Bronchial epithelial cell (primary cell): ENCODE measurements at regions not wholly inside any gene's neighbourhood (a gene's known extent, or its start where the extent isn't known, plus 50 kb on each side); places are given as distances from the start of the nearest gene placed in this dataset.

Experiments
- DNase-seq: peaks from one replicate; pipeline ENCODE4 v3.0.0-alpha.2; 2010; ENCODE audit warnings: low read depth
- FAIRE-seq: peaks from 2 replicates; lab custom pipeline; 2011; peaks lifted over from hg19 to GRCh38; lab: Jason Lieb, UNC
- H3K27me3 ChIP-seq: 2 replicates; pipeline ENCODE4 v1.5.1; 2011; ENCODE audit warnings: low read length; ENCODE audit not compliant: control insufficient read depth, insufficient read depth
- H3K36me3 ChIP-seq: 2 replicates; pipeline ENCODE4 v1.5.1; 2011; ENCODE audit warnings: low read length; ENCODE audit not compliant: control insufficient read depth, insufficient read depth
- H3K4me3 ChIP-seq: 2 replicates; pipeline ENCODE4 v1.5.1; 2011; ENCODE audit warnings: mild to moderate bottlenecking, low read depth, low read length, control low read depth
- TF ChIP-seq, protein P1 (sequence below): IDR thresholded peaks from 2 replicates; pipeline ENCODE4 v1.5.1; 2011; ENCODE audit warnings: mild to moderate bottlenecking, moderate library complexity, low read length, control low read depth, inconsistent platforms; ENCODE audit not compliant: insufficient read depth, severe bottlenecking

DNA sequence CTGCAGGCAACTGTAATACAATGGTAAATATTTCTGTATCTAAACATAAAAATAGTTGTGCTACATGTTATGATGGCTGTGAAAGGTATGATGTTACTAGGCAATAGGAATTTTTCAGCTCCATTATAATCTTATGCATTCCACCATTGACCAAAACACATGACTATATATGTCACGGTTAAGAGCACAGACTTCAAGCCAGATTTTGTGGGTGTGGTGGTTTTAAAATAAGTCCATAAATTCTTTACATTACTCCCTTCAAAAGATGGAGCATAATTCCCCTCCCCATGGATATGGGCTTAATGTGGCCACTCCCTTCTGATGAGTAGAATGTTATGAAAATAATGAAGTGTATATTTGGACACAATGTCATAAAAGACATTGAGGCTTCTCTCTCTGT, 88.4 kb upstream of the TBC1D5 start:
- DNase-seq (no peak), FAIRE-seq (no peak)
- Histone ChIP-seq H3K27me3 (no peaks in the 10 kb centered on the region), H3K4me3 (no peak overlapping the region), H3K36me3 (no peaks in the 10 kb centered on the region)
- TF ChIP-seq, protein P1, sequence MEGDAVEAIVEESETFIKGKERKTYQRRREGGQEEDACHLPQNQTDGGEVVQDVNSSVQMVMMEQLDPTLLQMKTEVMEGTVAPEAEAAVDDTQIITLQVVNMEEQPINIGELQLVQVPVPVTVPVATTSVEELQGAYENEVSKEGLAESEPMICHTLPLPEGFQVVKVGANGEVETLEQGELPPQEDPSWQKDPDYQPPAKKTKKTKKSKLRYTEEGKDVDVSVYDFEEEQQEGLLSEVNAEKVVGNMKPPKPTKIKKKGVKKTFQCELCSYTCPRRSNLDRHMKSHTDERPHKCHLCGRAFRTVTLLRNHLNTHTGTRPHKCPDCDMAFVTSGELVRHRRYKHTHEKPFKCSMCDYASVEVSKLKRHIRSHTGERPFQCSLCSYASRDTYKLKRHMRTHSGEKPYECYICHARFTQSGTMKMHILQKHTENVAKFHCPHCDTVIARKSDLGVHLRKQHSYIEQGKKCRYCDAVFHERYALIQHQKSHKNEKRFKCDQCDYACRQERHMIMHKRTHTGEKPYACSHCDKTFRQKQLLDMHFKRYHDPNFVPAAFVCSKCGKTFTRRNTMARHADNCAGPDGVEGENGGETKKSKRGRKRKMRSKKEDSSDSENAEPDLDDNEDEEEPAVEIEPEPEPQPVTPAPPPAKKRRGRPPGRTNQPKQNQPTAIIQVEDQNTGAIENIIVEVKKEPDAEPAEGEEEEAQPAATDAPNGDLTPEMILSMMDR, result no peak

GRCh38 chr3:17828388-17828787, 86.0 kb upstream of the TBC1D5 start:
- no peak overlapping the region for H3K4me3 ChIP-seq
- TF ChIP-seq, protein P1, result no peak
- DNase-seq (no peak), FAIRE-seq (no peak)
- H3K27me3 ChIP-seq, result no peaks in the 10 kb centered on the region
- no peaks in the 10 kb centered on the region for H3K36me3 ChIP-seq

- no peak overlapping the region for H3K4me3 ChIP-seq
- TF ChIP-seq, protein P1, result no peak
- H3K36me3 ChIP-seq, result no peaks in the 10 kb centered on the region
- FAIRE-seq, result no peak
- DNase-seq, result no peak
- no peaks in the 10 kb centered on the region for H3K27me3 ChIP-seq
Observed at GRCh38 chr3:17825298-17825697, 82.9 kb upstream of the TBC1D5 start.

DNA sequence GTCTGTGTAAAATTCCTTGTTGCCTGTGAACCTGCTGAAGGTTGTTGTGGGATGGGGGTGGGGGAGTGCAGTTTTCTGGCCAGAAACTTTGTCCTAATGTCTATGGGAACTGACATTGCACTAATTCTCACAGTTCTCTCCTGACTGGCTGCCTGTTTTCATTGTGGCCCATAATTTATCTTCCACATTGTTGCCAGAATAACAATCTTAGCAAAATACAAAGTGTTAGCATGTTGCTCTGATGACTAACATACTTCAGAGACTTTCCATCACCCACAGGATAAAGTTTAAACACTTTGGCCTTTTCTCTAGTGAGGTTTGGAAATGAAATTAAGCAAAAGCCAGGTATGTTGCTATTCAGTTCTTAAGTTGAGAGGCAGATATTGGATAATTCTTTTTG, 81.4 kb upstream of the TBC1D5 start:
- H3K27me3 ChIP-seq, result no peaks in the 10 kb centered on the region
- DNase-seq (no peak), FAIRE-seq (no peak)
- TF ChIP-seq, protein P1, result no peak
- H3K4me3 ChIP-seq, result no peak overlapping the region
- H3K36me3 ChIP-seq, result no peaks in the 10 kb centered on the region

- FAIRE-seq, result no peak
- TF ChIP-seq, protein P1, result no peak
- no peaks in the 10 kb centered on the region for H3K27me3 ChIP-seq
Observed at GRCh38 chr3:17823036-17823435, 80.6 kb upstream of the TBC1D5 start.

DNA sequence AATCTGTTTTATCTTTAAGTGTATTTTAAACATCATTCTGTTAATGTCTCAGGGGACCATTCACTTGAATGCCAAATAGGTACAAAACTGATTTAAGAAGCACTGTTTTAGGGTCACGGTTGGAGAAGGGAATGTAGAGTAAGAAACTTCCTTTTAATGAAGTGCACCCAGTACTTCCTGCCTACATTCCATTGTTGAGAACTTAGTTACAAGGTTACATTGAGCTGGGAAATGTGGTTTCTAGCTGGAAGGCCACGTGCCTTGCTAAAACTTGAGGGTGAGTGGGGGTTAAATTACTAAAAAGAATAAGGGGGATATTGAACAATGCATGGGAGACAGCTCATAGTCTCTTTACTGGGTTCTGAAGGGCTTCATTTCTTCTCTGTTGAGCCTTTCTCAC, 78.3 kb upstream of the TBC1D5 start:
- no peak for FAIRE-seq
- TF ChIP-seq, protein P1, result no peak
- no peaks in the 10 kb centered on the region for H3K36me3 ChIP-seq
- H3K27me3 ChIP-seq, result no peaks in the 10 kb centered on the region
- H3K4me3 ChIP-seq, result no peak overlapping the region
- no peak for DNase-seq

More at GRCh38 chr3:17823036-17823435, 80.6 kb upstream of the TBC1D5 start:
- H3K36me3 ChIP-seq, result no peaks in the 10 kb centered on the region
- no peak overlapping the region for H3K4me3 ChIP-seq
- no peak for DNase-seq
